Testis (tissue), 2 donors: ENCODE measurements at regions not wholly inside any gene's neighbourhood (a gene's known extent, or its start where the extent isn't known, plus 50 kb on each side); places are given as distances from the start of the nearest gene placed in this dataset.

Experiments used
- DNase-seq: peaks from one replicate; pipeline ENCODE4 v3.0.0-alpha.2; 2019
- H3K27ac ChIP-seq, 2 donors: fragments of 200-600 bp; sonication (generic); one replicate each; pipeline ENCODE4 v1.5.1; 2019
- H3K27me3 ChIP-seq: fragments of 200-600 bp; sonication (generic); one replicate; pipeline ENCODE4 v1.5.1; 2019
- H3K36me3 ChIP-seq: fragments of 200-600 bp; sonication (generic); one replicate; pipeline ENCODE4 v1.5.1; 2017; ENCODE audit warnings: low read depth; ENCODE audit errors: missing control alignments
- H3K4me1 ChIP-seq: fragments of 200-600 bp; sonication (generic); one replicate; pipeline ENCODE4 v1.5.1; 2019
- H3K4me3 ChIP-seq, 2 donors: fragments of 200-600 bp; sonication (generic); one replicate each; pipeline ENCODE4 v1.5.1; 2017 to 2019
- H3K9me3 ChIP-seq: fragments of 200-600 bp; sonication (generic); one replicate; pipeline ENCODE4 v1.5.1; 2017
- CTCF ChIP-seq, 3 experiments: fragments of 450-650 bp in 2 of 3; fragments of 200-600 bp in 1 of 3; sonication (generic) in 1 of 3; IDR thresholded peaks; one replicate each; pipeline ENCODE4 v1.5.1; 2016 to 2019; ENCODE audit warnings: antibody characterized with exemption in 3 of 3, mild to moderate bottlenecking in 2 of 3, moderate library complexity in 1 of 3
- POLR2A ChIP-seq: fragments of 450-650 bp; IDR thresholded peaks from one replicate; pipeline ENCODE4 v1.6.1; 2017; ENCODE audit warnings: antibody characterized with exemption, mild to moderate bottlenecking, moderate library complexity
- WGBS, 2 donors: methylation state at CpG; one replicate each; pipeline ENCODE4 v1.1.5; 2018; 5-methylcytosine and 5-hydroxymethylcytosine counted together
- intact Hi-C: fragments of 100-400 bp; cut with DNase I; formaldehyde crosslinking; loops from one replicate; pipeline ENCODE4 v1.15.1; 2023; ENCODE audit warnings: low total_unique reads

- no peaks in the 10 kb centered on the region for H3K9me3 ChIP-seq
- WGBS, 2 donors, result 57 to 72% methylated on average over 2 to 4 of the region's 4 CpGs
- no peak for TF ChIP-seq CTCF (IDR thresholded peaks at IDR 0.05)
- TF ChIP-seq POLR2A, result no peak
- no peaks in the 10 kb centered on the region for H3K4me1 ChIP-seq
- H3K27ac ChIP-seq, result no peak overlapping the region
- no peaks in the 10 kb centered on the region for H3K27me3 ChIP-seq
- DNase-seq, result no peak
- no peaks in the 10 kb centered on the region for H3K36me3 ChIP-seq
- intact Hi-C loops, result no loop called here
- no peak overlapping the region for H3K4me3 ChIP-seq
These were observed 351.1 kb upstream of the IRX2 start for GRCh38 chr5:3102531-3102930.

GRCh38 chr5:3101561-3101960, 350.1 kb upstream of the IRX2 start:
- Histone ChIP-seq H3K27ac (no peak overlapping the region), H3K4me3 (no peak overlapping the region), H3K36me3 (no peaks in the 10 kb centered on the region), H3K27me3 (no peaks in the 10 kb centered on the region), H3K4me1 (no peaks in the 10 kb centered on the region), H3K9me3 (no peaks in the 10 kb centered on the region)
- TF ChIP-seq POLR2A, result no peak
- TF ChIP-seq CTCF (IDR thresholded peaks at IDR 0.05), result no peak
- 58 to 82% methylated on average over 6 of the region's 6 CpGs for WGBS, 2 donors
- intact Hi-C loops, result no loop called here
- DNase-seq, result no peak

GRCh38 chr5:3100921-3101551, 349.6 kb upstream of the IRX2 start:
- no peaks in the 10 kb centered on the region for H3K27me3 ChIP-seq
- no peak for DNase-seq
- H3K4me1 ChIP-seq, result no peaks in the 10 kb centered on the region
- H3K27ac ChIP-seq, result no peak overlapping the region
- no peak for TF ChIP-seq CTCF (IDR thresholded peaks at IDR 0.05)
- TF ChIP-seq POLR2A, result no peak
- intact Hi-C loops, result no loop called here
- H3K4me3 ChIP-seq, result no peak overlapping the region
- H3K9me3 ChIP-seq, result no peaks in the 10 kb centered on the region
- no peaks in the 10 kb centered on the region for H3K36me3 ChIP-seq
- 61 to 67% methylated on average over 11 to 14 of the region's 14 CpGs for WGBS, 2 donors

GRCh38 chr5:3099954-3100353, 348.5 kb upstream of the IRX2 start:
- WGBS, 2 donors, result 75% methylated on average over 6 of the region's 6 CpGs; no CpG with 5 or more reads in 1 of the 2 donors
- no peaks in the 10 kb centered on the region for H3K27me3 ChIP-seq

More at GRCh38 chr5:3099954-3100353, 348.5 kb upstream of the IRX2 start:
- intact Hi-C loops, result no loop called here
- H3K4me1 ChIP-seq, result no peaks in the 10 kb centered on the region
- no peak overlapping the region for H3K27ac ChIP-seq
- no peaks in the 10 kb centered on the region for H3K36me3 ChIP-seq
- no peak overlapping the region for H3K4me3 ChIP-seq
- no peaks in the 10 kb centered on the region for H3K9me3 ChIP-seq
- DNase-seq, result no peak
- TF ChIP-seq POLR2A, result no peak
- no peak for TF ChIP-seq CTCF (IDR thresholded peaks at IDR 0.05)
